H4 (cell line): ENCODE measurements at regions not wholly inside any gene's neighbourhood (a gene's known extent, or its start where the extent isn't known, plus 50 kb on each side); places are given as distances from the start of the nearest gene placed in this dataset.

ENCODE experiments used
- DNase-seq: peaks from one replicate; pipeline ENCODE4 v3.0.0-alpha.2; 2015; ENCODE audit warnings: low spot score

- DNase-seq = no peak
Measured at GRCh38 chrX:149274516-149275105, 230.5 kb downstream of the IDS start.

DNA sequence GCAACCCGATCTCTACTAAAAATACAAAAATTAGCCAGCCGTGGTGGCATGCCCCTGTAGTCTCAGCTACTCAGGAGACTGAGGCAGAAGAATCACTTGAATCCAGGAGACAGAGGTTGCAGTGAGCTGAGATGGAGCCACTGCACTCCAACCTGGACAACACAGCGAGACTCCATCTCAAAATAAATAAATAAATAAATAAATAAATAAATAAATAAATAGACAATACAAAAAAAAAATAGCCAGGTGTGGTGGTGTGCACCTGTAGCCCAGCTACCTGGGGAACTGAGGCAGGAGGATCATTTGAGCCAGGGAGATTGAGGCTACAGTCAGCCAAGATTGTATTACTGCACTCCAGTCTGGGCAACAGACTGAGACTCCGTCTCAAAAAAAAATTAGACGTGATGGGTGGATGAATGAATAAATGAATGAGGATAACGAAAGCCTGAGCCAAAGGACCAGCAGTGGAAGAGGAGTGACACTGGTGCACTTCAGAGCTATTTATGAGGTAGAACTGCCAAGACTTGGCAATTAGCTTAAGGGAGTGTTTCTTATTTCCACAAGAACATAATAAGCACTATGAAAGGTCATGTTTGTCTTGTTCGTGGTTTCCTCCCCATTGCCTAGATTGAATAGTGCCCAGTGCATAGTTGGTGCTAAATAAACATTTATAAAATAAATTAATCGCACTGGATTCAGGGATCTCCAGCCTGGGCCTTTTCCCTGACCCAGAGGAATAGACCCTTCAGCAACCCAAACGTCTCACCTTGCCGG lies 232.2 kb downstream of the IDS start:
- no peak for DNase-seq

DNA sequence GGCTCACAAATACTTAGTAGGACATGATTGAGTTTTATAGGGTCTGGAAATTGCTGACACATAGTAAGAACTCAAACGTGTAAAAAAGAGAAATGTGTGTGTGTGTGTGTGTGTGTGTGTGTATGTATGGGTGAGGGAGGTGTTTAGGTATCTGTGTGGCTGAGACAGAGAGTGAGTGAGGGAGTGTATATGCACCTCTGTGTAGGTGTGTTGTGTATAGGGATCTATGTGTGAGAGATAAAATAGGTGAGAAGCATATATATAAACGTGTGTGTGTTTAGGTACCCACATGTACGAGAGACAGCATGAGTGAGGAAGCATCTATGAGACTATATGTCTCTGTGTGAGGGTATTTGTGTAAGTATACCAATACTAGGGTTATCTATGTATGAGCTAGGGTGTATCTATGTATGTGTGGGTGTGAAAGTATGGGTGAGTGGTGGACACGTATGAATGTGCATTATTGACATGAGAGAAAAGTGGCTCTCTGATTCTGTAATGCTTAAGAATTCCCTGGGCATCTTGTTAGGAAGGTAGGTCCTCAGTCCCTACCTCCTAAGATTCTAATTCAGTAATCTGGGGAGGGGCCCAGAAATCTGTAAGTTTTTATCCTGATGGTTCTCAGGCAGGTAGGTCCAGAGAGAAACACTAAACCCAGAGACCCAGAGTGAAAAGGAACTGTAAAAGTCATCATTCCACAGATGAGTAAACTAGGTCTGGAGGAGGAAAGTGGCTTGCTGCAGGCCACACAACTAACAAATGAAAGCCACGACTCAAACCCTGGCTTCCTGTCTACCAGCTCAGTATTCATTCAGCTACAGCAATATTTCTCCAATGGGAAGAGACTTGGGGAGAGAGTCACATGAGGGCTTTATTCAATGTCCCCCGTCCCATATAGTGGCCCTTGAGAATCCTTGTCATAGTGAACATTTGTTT lies 237.0 kb downstream of the IDS start:
- DNase-seq = no peak

DNA sequence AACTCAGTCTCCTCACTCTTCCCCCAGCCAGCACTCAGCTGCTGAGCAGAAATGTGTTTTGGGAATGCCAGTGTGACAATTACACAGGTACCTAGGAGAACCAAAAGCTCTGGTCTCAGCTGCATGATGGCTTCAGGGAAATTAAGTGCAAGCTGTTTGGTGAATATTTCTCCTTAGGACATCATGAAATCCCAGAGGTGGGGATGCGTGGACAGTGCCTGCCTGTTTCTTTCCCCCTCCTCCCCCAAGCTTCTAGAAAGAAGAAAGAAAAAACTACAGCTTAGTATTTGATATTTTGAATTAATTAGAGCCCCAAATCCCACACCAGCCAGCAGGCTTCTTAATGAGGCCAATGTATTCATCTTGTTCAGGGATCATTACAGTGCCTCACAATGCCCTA lies 243.0 kb downstream of the IDS start:
- no peak for DNase-seq

DNA sequence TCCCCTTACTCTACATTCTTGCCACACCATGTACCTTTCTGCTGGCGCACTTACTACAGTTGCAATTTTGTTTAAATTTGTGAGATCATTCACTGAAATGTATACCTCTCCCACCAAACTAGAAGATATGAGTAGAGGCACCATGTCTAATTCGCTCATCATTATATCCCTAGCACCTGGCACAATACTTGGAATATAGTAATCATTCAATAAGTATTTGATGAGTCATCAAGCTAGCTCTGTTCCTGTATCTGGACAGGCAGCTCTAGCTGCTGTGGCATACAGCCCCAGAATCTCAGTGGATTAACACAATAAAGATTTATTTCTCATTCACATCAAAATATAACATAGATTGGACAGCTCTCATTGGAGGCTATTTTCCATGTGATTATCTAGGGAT lies 245.9 kb downstream of the IDS start:
- DNase-seq = no peak

- no peak for DNase-seq
Measured at GRCh38 chrX:149255860-149256259, 249.2 kb downstream of the IDS start.

DNA sequence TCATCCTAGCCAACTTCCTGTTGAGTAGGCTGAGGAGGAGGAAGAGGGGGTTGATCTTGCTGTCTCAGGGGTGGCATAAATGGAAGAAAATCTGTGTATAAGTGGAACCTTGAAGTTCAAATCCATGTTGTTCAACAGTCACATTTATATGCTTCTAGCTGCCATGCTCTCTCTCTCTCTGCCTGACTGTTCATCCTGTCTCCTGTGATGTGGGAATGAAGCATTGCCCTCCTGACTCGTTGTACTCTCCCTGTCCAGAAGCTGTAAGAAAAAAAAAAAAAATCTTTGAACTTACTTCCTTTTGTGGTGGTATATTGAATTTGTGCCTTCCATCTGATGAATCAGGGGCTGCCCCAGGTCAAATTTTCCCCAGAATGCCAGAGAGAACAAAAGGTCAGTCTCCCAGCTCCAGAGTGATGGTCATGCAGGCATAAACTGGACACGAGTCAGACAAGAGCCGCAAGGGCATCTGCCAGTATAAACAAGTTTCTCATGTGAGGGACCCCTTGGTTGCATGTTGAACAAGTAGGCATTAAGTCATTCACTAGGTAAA lies 257.0 kb downstream of the IDS start:
- DNase-seq = no peak

DNA sequence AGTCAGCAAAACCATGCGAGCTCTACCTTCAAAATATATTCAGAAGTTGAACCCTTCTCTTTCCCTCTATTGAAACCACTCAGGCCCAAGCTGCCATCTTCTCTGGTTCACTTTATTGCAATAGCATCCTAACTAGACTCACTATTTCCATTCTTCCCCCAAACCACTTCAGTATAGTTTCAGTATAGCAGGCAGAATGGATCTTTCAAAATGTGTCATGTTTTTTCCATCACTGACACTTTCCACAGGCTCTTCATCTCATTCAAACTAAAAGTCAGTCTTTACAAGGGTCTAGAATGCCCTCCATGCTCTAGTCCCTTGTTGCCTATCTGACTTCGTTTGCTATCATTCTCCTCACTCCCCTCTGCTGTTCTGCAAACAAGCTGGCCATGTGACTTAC lies 274.4 kb downstream of the IDS start:
- no peak for DNase-seq

- DNase-seq = no peak
Measured at GRCh38 chrX:149223854-149224253, 281.3 kb downstream of the IDS start.

GRCh38 chrX:149222040-149222439 lies 283.1 kb downstream of the IDS start:
- DNase-seq = no peak

GRCh38 chrX:149221230-149221629 lies 283.9 kb downstream of the IDS start:
- no peak for DNase-seq

- no peak for DNase-seq
Measured at GRCh38 chrX:149213264-149213663, 291.8 kb downstream of the IDS start.

- DNase-seq = no peak
Measured at GRCh38 chrX:149208307-149208706, 296.8 kb downstream of the IDS start.

- DNase-seq = no peak
Measured at GRCh38 chrX:149207518-149207917, 297.6 kb downstream of the IDS start.

- DNase-seq = no peak
Measured at GRCh38 chrX:149205937-149206336, 299.2 kb downstream of the IDS start.

DNA sequence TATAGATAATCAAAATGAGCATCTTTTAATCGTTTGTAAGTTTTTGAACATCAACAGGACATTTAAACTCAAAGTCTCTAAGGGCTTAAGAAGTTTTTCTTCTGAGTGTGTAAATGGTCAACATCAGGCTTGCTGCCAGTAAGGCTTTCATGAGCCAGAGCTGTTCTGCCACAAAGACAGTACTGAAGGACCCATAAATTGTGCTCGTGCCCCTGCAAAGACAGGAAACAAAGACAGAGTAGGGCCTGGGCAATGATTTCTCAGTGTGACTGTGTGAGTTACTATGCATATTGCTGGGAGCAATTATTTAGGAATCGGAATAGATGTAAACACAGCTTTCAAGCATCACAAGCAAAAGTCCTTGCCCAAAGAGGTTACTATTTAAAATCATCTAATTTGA lies 300.0 kb downstream of the IDS start:
- no peak for DNase-seq

GRCh38 chrX:149199734-149200133 lies 305.4 kb downstream of the IDS start:
- DNase-seq = no peak

DNA sequence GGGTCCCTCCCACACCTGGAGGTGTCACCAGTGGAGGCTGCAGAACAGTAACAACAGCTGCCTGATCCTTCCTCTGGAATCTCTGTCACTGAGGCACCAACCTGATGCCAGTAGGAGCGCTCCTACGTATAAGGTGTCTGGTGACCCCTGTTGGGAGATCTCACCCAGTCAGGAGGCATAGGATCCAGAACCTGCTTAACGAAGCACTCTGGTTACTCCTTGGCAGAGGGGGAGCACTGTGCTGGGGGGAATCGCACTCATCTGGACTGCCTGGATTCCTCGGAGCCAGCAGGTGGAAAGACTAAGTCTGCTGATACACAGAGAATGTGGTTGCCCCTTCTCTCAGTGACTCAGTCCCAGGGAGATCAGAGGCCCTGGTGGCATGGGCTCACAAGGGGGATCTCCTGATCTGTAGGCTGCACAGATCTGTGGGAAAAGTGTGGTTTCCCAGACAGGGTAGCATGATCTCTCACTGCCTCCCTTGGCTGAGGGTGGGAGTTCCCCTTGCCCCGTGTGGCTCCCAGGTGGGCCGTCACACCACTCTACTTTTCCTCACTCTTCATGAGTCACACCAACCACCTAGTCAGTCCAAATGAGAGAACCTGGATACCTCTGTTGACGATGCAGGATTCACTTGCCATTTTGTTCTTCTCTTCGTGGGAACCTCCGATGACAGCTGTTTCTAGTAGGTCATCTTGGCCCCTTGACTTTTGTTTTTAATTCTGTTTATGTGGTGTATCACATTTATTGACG lies 305.9 kb downstream of the IDS start:
- DNase-seq = no peak

DNA sequence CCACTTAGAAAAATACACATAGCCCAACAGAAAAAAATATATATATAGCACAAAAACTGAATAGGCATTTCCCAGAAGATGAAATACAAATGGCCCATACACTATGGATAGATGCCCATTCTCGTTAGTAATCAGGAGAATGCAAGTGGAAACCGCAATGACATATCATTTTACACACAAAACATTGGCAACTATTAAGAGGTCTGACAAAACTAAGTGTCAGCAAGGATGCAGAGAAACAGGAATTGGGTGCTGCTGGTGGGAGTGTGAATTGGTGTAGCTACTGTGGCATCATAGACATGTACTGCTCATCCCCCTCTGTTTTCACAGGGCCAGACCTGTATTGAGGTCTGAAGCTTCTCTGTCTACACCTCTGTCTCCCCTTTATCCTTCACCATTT lies 320.0 kb downstream of the IDS start:
- peak; percentile 3 for DNase-seq

DNA sequence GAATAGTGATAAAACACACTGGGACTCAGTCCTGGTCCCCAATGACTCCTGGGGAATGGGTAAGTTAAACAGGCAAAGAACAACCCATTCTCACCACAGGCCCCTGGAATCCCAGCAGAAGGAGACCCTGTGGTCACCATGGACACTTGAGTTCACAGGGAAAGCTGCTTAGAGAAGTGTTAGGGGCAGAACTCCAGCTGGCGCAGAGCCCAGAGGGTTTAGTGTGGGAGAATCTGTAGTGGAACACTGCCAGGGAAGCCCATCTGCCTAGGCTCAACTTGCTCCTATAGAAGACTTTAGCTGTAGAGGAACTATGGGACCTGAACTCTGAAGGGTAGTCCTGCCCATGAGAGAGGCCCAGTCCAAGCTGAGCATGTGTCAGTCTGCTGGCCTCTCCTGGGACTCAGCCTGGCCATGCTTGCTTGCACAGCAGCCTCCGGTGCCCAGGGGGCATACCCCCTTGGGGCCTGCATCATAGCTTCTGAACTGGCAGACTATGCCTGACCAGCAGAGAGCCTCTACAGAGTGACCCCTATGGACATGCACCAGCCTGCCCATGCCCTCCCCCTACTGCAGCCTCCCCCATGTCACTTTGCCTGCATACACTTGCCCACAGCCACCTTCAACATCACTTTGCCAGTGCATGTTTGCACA lies 343.5 kb downstream of the IDS start:
- DNase-seq = no peak

- no peak for DNase-seq
Measured at GRCh38 chrX:149157976-149158375, 347.1 kb downstream of the IDS start.
